Stimulated activated CD4-positive, alpha-beta T cell treated with anti-CD3 and anti-CD28 coated beads, TNF-alpha, amount 100 ng/mL, for 1 hour (primary cell): ENCODE measurements at regions not wholly inside any gene's neighbourhood (a gene's known extent, or its start where the extent isn't known, plus 50 kb on each side); places are given as distances from the start of the nearest gene placed in this dataset.
"Not testable (repeated sequence)": the region's sequence is repeated elsewhere in the genome, so short reads cannot be mapped to it uniquely, and the experiment has no call there.

Source experiments
- DNase-seq, 3 donors: peaks; one replicate each; pipeline ENCODE4 v3.0.0-alpha.2; 2020; ENCODE audit warnings: low read depth in 3 of 3, low spot score in 1 of 3

- peak; percentile 17 to 53 (median 34) for DNase-seq
Observed at GRCh38 chr7:101743241-101743994, 74.0 kb upstream of the CUX1 start.

GRCh38 chr7:101743995-101744360 lies 73.4 kb upstream of the CUX1 start:
- DNase-seq: no peak

- no peak for DNase-seq
Observed at GRCh38 chr7:101744588-101744987, 72.8 kb upstream of the CUX1 start.

DNA sequence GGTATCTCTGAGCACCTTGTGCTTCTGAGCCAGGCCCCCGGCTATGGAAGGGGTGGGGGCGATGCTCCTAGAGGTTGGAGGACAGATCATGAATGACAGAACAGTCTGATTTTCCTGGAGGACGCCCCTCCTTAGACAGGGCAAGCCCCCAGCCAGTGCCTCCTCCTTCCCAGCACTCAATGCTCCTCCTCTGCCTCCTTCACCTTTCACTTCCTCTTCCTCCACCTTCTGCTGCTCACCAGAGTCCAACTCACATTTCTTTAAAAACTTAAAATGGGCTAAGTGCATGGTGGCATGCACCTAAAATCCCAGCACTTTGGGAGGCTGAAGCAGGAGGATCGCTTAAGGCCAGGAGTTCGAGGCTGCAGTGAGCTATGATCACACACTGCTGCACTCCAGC lies 71.1 kb upstream of the CUX1 start:
- DNase-seq: no peak

DNA sequence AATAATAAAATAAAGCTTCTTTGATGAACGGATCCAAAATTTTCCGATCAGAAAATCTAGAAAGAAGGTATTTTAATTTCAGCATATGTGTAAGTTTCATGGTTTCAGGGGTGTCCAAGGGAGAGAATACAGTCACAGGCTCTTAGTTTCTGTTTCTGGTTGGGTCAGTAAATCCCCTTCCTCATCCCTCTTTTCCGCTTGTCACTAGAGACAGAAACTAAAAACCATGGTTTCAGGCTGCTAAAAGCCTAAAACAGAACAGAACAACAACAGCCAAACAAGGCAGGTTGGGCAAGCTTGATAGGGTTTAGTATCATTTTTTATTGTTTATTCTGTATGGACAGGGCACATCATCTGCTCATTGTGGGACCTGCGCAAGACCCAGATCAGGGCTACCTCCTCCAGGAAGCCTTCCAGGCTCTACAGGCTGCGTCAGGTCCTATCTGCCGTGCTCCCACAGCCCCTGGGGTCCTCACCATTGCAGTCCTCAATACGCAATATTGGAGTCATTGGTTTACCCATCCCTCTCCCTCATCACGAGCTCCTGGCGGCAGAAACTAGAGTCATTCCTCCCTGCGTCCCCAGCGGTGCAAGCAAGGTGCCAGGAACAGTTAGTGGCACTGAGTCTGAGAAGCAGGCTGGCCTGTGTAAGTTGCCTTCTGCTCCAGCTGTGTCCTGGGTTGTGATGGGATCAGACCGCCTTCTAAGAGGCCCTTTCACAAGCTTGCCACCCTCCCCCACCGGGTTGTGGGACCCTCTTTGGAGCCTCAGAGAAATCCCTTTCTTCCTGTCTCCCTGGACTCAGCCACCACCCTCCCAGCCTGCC lies 70.2 kb upstream of the CUX1 start:
- no peak for DNase-seq

- DNase-seq: no peak
Observed at GRCh38 chr7:101747879-101748345, 69.5 kb upstream of the CUX1 start.

GRCh38 chr7:101749891-101750290 lies 67.5 kb upstream of the CUX1 start:
- no peak for DNase-seq

- no peak for DNase-seq
Observed at GRCh38 chr7:101753316-101753715, 64.1 kb upstream of the CUX1 start.

DNA sequence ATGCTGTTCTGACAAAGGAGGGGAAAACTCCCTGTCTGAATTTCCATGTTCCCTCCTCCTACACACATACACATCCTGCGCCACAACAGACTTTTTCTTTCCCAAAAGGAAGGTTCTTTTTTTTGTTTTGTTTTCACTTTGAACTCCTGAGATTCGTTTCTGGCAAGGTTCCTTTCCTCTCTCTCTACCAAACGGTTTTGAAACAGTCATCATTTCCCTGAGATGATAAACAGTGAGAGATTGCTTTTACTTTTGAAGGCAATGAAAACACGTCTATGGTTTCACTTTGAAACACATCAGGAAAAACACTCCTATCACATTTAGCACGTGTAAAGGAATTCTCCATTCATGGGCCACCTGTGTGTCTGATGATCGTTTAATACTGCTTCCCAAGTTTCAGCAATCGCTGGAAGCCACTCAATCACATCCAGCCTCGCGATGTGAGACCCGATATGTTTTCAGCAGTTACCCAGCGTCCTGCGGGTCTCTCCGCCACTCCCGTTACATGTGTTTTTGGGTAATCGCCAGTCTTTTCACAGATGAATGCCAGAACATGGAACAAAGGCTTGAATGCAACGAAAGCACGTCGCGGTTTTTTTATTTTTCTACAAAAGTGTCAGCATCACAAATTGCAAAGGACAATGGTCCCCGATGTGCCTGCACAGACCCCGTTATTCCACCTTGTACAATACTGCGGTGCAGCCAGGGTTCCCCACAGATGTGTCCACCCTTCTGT lies 62.8 kb upstream of the CUX1 start:
- DNase-seq: no peak

DNA sequence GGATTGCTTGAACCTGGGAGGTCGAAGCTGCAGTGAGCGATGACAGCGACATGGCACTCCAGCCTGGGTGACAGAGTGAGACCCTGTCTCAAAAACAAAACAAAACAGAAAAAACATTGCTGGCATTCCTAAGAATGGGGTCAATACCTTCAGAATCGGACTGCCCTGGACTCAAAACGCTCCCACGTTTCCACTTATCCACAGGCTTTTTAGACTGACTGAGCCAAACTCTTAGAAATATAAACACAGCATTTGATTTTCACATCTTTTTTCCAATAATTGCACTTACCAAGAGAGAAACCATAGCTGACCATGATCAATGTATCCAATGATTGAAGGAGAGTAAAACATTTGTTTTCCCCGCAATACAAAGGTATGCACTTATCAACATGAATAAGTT lies 59.5 kb upstream of the CUX1 start:
- DNase-seq: no peak

GRCh38 chr7:101758519-101758918 lies 58.9 kb upstream of the CUX1 start:
- not testable (repeated sequence) for DNase-seq

DNA sequence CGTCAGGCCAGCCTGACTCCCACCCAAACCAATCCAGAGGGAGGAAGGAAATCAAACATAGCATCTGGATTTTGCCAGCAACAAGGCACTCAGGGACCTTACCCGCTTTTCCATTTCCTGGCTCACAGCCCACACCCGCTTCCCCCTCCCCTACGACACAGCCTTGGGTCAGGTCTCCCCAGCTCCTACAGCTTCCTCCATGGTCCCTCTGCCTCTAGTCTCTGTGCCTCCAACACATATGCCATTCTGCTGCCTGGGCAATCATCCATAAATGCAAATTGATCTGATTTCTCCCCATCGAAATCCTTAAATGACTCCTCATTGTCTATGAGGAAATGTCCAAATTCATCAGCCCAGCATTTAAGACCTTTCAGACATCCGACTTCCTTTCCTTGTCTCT lies 53.2 kb upstream of the CUX1 start:
- DNase-seq: no peak

GRCh38 chr7:101767544-101767943 lies 49.9 kb upstream of the CUX1 start:
- DNase-seq: no peak
